CD14-positive monocyte (primary cell): ENCODE measurements at regions not wholly inside any gene's neighbourhood (a gene's known extent, or its start where the extent isn't known, plus 50 kb on each side); places are given as distances from the start of the nearest gene placed in this dataset.
A peak's percentile ranks its signal among the peaks of the same experiment; 100 is the strongest.

Experiments used
- DNase-seq, 3 donors: peaks; one replicate each; pipeline ENCODE4 v3.0.0-alpha.2; 2011 to 2022
- H2AFZ ChIP-seq: 2 replicates; pipeline ENCODE4 v1.6.0; 2012; ENCODE audit warnings: mild to moderate bottlenecking, low read depth, low read length, inconsistent platforms; ENCODE audit not compliant: insufficient read depth, poor library complexity, severe bottlenecking
- H3K27ac ChIP-seq, 2 donors: 1 replicate in 1 of 2; 2 replicates in 1 of 2; pipeline ENCODE4 v1.5.1; 2012 to 2013; ENCODE audit warnings: low read length in 2 of 2, control low read depth in 1 of 2, inconsistent platforms in 1 of 2, low read depth in 1 of 2, mild to moderate bottlenecking in 1 of 2
- H3K27me3 ChIP-seq, 2 donors: one replicate each; pipeline versions ENCODE4 v1.6.0 to v1.6.1; 2011 to 2013; ENCODE audit warnings: low read length in 2 of 2; ENCODE audit not compliant: control insufficient read depth in 2 of 2, insufficient read depth in 2 of 2
- H3K36me3 ChIP-seq, 2 donors: replicated peaks in 1 of 2; 1 replicate in 1 of 2; 2 replicates in 1 of 2; pipeline versions ENCODE4 v1.5.1 to v1.6.1; 2012 to 2013; ENCODE audit warnings: low read length in 2 of 2, control low read depth in 1 of 2, inconsistent platforms in 1 of 2, mild to moderate bottlenecking in 1 of 2; ENCODE audit not compliant: insufficient read depth in 2 of 2, control insufficient read depth in 1 of 2
- H3K4me1 ChIP-seq, 2 donors: 1 replicate in 1 of 2; 2 replicates in 1 of 2; pipeline versions ENCODE4 v1.5.1 to v1.6.1; 2012 to 2013; ENCODE audit warnings: low read length in 2 of 2, control low read depth in 1 of 2, inconsistent platforms in 1 of 2, mild to moderate bottlenecking in 1 of 2, moderate library complexity in 1 of 2; ENCODE audit not compliant: insufficient read depth in 2 of 2, control insufficient read depth in 1 of 2
- H3K4me2 ChIP-seq: replicated peaks from 2 replicates; pipeline ENCODE3; 2012; ENCODE audit warnings: low read length, moderate library complexity, mild to moderate bottlenecking; ENCODE audit not compliant: poor library complexity, severe bottlenecking; ENCODE audit errors: extremely low read depth
- H3K4me3 ChIP-seq, 3 experiments: fragments of 200-600 bp in 1 of 3; sonication (generic) in 1 of 3; replicated peaks in 1 of 3; 1 replicate in 2 of 3; 2 replicates in 1 of 3; pipeline ENCODE4 v1.5.1; 2011 to 2013; ENCODE audit warnings: low read length in 3 of 3, mild to moderate bottlenecking in 3 of 3, control low read depth in 2 of 3, low read depth in 2 of 3, inconsistent platforms in 1 of 3, moderate library complexity in 1 of 3
- H3K79me2 ChIP-seq: 2 replicates; pipeline ENCODE4 v1.6.0; 2012; ENCODE audit warnings: mild to moderate bottlenecking, control low read depth, inconsistent platforms, low read length, moderate library complexity; ENCODE audit not compliant: insufficient read depth
- H3K9ac ChIP-seq: 2 replicates; pipeline ENCODE4 v1.6.0; 2017; ENCODE audit warnings: low read length, mild to moderate bottlenecking; ENCODE audit not compliant: insufficient read depth, poor library complexity, severe bottlenecking
- H3K9me3 ChIP-seq, 2 donors: replicated peaks in 1 of 2; 1 replicate in 1 of 2; 2 replicates in 1 of 2; pipeline versions ENCODE4 v1.5.1 to v1.6.1; 2012 to 2013; ENCODE audit warnings: low read length in 2 of 2, control low read depth in 1 of 2; ENCODE audit not compliant: control insufficient read depth in 1 of 2, insufficient read depth in 1 of 2
- H4K20me1 ChIP-seq: 2 replicates; pipeline ENCODE4 v1.6.0; 2012; ENCODE audit warnings: mild to moderate bottlenecking, low read length, control low read depth, moderate library complexity; ENCODE audit not compliant: insufficient read depth
- H3K27ac Mint-ChIP-seq, 7 donors: one replicate each; pipeline ENCODE4 v1.8.0; 2020; ENCODE audit warnings: mild to moderate bottlenecking in 7 of 7, mixed read lengths in 7 of 7, moderate library complexity in 6 of 7, inconsistent platforms in 2 of 7
- H3K27me3 Mint-ChIP-seq, 3 donors: one replicate each; pipeline ENCODE4 v1.8.0; 2021 to 2022; ENCODE audit warnings: low read depth in 3 of 3, mild to moderate bottlenecking in 3 of 3, mixed read lengths in 3 of 3, moderate library complexity in 3 of 3, inconsistent platforms in 1 of 3
- H3K36me3 Mint-ChIP-seq, 2 donors: one replicate each; pipeline ENCODE4 v1.8.0; 2020; ENCODE audit warnings: mixed read lengths in 2 of 2, inconsistent platforms in 1 of 2, mild to moderate bottlenecking in 1 of 2
- H3K4me1 Mint-ChIP-seq: one replicate; pipeline ENCODE4 v1.8.0; 2020; ENCODE audit warnings: mild to moderate bottlenecking, mixed read lengths
- H3K4me3 Mint-ChIP-seq, 2 donors: one replicate each; pipeline ENCODE4 v1.8.0; 2020; ENCODE audit warnings: mild to moderate bottlenecking in 2 of 2, mixed read lengths in 2 of 2, moderate library complexity in 1 of 2
- H3K9me3 Mint-ChIP-seq, 7 donors: one replicate each; pipeline ENCODE4 v1.8.0; 2020 to 2022; ENCODE audit warnings: mixed read lengths in 7 of 7, mild to moderate bottlenecking in 6 of 7, moderate library complexity in 6 of 7, inconsistent platforms in 2 of 7
- WGBS: methylation state at CpG from one replicate; pipeline ENCODE4 v1.1.5; 2013; ENCODE audit warnings: missing lambda C conversion rate; ENCODE audit not compliant: insufficient coverage; 5-methylcytosine and 5-hydroxymethylcytosine counted together
- intact Hi-C, 2 donors: fragments of 100-400 bp; cut with micrococcal nuclease; formaldehyde crosslinking; loops; one replicate each; pipeline versions ENCODE4 v1.15.0 to v1.15.1; 2023
- TF ChIP-seq, protein P1 (sequence below): fragments of 200-600 bp; IDR thresholded peaks from one replicate; pipeline ENCODE4 v1.8.0; 2022; ENCODE audit warnings: antibody characterized with exemption, mild to moderate bottlenecking

DNA sequence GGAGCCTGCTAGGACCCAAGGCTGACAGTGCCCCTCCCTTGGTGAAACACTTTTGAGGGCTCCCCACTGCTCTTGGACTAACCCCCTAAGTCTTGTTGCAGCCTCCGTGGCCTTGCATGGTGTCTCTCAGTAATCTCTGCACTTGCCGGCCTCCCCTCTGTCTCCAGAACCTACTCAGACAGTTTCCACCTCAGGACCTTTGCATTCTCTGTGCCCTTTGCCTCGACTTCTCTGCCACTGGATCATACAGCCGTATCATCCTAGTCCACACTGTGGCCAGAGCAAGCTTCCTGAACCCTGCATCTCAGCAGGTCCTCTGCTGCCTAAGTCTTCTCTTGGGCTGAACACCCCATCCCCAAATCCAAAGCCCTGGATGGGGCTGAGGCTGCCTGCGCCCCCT lies 152.0 kb upstream of the PTPN1 start:
- WGBS: 93% methylated on average over 5 of the region's 5 CpGs
- Histone ChIP-seq H3K4me3 (no peak overlapping the region), H3K4me1 (peaks cover 7 to 8% of the 10 kb centered on the region in 2 donors), H3K4me2 (no peak overlapping the region), H2AFZ (no peak overlapping the region), H3K9me3 (no peaks in the 10 kb centered on the region), H3K36me3 (no peaks in the 10 kb centered on the region), H3K27me3 (no peaks in the 10 kb centered on the region), H3K9ac (no peak overlapping the region), H3K27ac (no peak overlapping the region), H4K20me1 (no peaks in the 10 kb centered on the region), H3K79me2 (no peaks in the 10 kb centered on the region)
- DNase-seq: no peak
- peaks cover 18% of the 10 kb centered on the region for H3K4me1 Mint-ChIP-seq
- intact Hi-C loops: no loop called here
- H3K27me3 Mint-ChIP-seq: peaks cover 5 to 8% (median 5%) of the 10 kb centered on the region in 3 donors
- peak overlapping the region in 1 of 7 donors; percentile 66 for H3K27ac Mint-ChIP-seq
- no peaks in the 10 kb centered on the region for H3K9me3 Mint-ChIP-seq
- no peaks in the 10 kb centered on the region for H3K36me3 Mint-ChIP-seq
- H3K4me3 Mint-ChIP-seq: no peak overlapping the region
- TF ChIP-seq, protein P1, sequence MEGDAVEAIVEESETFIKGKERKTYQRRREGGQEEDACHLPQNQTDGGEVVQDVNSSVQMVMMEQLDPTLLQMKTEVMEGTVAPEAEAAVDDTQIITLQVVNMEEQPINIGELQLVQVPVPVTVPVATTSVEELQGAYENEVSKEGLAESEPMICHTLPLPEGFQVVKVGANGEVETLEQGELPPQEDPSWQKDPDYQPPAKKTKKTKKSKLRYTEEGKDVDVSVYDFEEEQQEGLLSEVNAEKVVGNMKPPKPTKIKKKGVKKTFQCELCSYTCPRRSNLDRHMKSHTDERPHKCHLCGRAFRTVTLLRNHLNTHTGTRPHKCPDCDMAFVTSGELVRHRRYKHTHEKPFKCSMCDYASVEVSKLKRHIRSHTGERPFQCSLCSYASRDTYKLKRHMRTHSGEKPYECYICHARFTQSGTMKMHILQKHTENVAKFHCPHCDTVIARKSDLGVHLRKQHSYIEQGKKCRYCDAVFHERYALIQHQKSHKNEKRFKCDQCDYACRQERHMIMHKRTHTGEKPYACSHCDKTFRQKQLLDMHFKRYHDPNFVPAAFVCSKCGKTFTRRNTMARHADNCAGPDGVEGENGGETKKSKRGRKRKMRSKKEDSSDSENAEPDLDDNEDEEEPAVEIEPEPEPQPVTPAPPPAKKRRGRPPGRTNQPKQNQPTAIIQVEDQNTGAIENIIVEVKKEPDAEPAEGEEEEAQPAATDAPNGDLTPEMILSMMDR: no peak

DNA sequence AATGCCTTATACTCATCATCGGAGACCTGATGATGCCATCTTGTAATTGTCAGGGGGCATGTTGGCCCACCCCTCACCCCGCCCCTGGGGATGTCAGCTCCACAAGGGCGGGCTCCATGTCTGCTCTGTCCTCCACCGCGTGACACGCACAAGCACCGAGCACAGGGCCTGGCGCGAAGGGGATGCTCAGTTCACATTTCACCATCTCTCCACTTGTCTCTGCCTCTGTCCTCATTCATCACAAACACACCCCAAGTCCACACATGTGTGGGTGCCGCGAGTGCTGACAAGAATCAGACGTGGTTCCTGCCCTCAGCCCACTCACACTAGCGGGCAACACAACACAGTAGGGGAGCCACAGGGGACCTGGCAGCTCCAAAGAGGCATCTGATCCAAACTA lies 151.2 kb upstream of the PTPN1 start:
- Mint-ChIP-seq H3K27ac (no peak overlapping the region), H3K9me3 (no peaks in the 10 kb centered on the region), H3K4me1 (peaks cover 11% of the 10 kb centered on the region), H3K27me3 (peaks cover 2 to 8% (median 5%) of the 10 kb centered on the region in 3 donors), H3K4me3 (no peak overlapping the region), H3K36me3 (no peaks in the 10 kb centered on the region)
- TF ChIP-seq, protein P1: no peak
- no peaks in the 10 kb centered on the region for H4K20me1 ChIP-seq
- no peak overlapping the region for H3K4me2 ChIP-seq
- intact Hi-C loops: no loop called here
- WGBS: 93% methylated on average over 9 of the region's 13 CpGs
- H3K79me2 ChIP-seq: no peaks in the 10 kb centered on the region
- no peaks in the 10 kb centered on the region for H3K27me3 ChIP-seq
- no peak overlapping the region for H3K27ac ChIP-seq
- no peak overlapping the region for H3K4me3 ChIP-seq
- no peak for DNase-seq
- H3K4me1 ChIP-seq: peaks cover 0 to under 1% of the 10 kb centered on the region in 2 donors
- H3K9me3 ChIP-seq: no peaks in the 10 kb centered on the region
- no peak overlapping the region for H2AFZ ChIP-seq
- no peak overlapping the region for H3K9ac ChIP-seq
- no peaks in the 10 kb centered on the region for H3K36me3 ChIP-seq
